HG03558 (cell line): ENCODE measurements at regions not wholly inside any gene's neighbourhood (a gene's known extent, or its start where the extent isn't known, plus 50 kb on each side); places are given as distances from the start of the nearest gene placed in this dataset.
"Not testable (repeated sequence)": the region's sequence is repeated elsewhere in the genome, so short reads cannot be mapped to it uniquely, and the experiment has no call there.

Experiments
- ATAC-seq: cut with Tn5 transposase; IDR thresholded peaks from one replicate; pipeline ENCODE4 v1.9.1; 2021; ENCODE audit warnings: moderate number of reproducible peaks; ENCODE audit not compliant: unreplicated experiment; ENCODE audit errors: extremely low read depth

DNA sequence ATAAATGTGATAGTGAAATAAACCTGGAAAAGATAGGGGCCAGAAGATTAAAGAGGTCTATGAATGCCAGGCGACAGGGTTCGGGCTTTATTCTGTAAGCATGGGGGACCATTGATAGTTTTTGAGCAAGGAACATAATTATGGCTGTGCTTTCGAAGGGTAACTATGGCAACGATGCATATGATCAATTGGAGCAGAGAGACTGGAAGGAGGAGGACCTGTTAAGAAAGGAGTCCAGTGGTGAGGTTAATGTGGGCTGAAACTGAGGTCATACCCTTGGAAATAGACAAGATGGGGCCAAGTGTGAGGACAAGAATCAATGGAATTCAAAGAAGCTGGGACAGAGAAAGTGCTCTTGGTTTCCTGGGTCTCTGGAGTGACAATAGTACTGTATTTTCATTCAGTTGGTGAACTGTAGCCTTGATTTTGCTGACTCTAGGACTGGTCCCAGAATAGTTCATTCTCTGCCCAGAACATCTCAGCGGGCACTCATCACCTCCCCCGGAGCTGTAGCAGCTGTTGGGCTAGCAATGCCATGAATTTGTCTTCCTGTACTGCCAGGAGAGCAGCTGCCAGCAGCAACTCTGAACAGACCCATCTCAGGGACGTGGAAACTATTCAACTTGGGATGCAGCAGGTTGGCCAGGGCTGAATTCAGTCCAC is 108.4 kb downstream of the SRGAP2 start:
- not testable (repeated sequence) for ATAC-seq

DNA sequence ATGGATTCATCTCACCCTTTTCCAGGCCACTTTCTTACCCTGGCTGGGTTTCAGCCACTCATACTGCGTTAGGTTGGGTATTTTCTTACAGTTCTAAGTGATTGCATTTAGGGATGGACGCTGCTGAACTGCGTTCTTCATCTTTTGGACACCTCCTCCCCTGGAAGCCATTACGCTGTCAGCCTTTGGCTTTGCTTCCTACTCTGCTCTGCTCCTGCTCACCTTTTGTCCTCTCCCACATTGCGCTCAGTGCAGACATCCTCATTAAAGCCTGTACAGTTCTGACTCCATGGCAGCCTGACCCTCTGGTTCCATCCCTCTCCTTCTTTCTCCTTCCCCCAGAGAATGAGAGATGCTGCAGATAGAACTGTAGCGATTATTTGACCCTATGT is 108.9 kb downstream of the SRGAP2 start:
- not testable (repeated sequence) for ATAC-seq

DNA sequence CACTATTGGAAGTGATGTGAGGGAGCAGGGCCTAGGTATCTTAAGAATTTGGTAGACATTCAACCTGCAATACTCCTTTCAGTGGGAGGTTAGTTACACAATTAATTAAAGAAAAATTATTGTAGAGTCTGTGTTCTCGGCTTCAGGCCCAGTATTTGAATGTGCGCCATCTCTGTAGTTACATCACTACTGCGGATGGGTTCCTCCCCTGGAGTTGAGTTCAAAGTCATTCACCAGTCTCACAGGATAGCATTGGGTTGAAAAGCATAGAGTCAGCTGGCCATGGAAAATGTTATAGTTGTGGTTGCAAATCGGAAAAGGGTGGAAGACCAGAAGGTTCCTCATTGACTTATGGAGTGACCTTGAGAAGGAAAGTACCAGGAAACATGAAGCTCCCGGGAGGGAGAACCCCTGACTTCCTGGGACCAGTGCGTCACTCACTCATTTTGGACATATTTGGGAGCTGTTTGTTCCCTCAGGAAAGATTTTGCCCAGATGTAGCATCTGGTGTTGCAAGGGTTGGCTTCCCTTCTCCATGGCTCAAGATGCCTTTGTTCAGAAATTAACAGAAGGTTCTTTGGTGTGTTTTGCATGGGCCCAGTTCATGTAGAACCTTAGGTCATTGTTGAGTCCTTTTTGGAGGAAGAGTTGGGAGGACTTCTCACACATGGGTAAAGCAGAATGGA is 111.8 kb downstream of the SRGAP2 start:
- not testable (repeated sequence) for ATAC-seq

- not testable (repeated sequence) for ATAC-seq
These were observed 113.6 kb downstream of the SRGAP2 start for GRCh38 chr1:206316901-206317300.

DNA sequence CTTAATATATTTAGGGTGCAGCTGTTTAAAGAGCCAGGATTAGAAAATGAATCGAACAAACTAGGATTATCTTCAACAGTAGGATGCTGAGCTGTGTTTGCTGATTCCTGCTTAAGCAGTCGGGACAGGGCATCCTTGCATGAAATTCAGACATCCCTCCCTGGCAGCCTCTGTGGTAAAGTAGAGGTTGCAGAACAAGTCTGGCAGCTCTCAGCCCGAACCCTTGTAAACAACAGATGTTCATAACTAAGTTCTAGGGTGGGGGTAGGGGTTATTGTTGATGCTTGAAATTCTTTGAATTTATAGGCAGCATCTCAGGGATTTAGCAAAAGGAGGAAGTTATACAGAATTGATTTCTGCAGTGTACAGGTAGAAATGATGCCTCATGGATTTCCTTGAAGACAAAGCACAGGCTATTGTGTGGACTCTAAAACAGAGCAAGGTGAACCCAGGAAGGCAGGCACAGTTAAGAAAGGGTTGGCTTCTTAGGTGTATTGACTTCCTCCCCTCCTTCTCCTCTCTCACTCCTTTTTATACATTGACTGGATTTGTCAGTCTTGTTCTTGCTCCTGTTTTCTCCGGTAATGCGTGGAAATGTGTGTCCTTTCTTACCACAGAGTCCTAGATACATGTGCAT is 114.7 kb downstream of the SRGAP2 start:
- not testable (repeated sequence) for ATAC-seq

DNA sequence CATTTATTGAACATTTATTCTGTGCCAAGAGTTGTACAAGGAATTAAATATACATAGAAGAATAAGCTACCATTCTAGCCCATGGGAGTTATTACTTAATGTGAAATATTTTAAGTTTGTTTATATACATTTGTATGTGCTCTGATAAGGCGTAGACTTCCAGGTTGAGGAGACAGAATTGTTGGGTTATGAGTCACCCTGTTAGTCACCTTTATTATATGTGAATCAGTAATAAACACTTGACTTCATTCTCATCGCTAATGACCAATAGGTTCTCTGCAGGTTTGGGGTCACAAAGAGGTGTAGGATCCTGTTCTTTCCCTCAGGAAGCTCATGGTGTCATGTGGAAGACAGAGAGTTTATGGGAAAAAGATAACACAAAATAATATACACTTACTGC is 116.9 kb downstream of the SRGAP2 start:
- not testable (repeated sequence) for ATAC-seq

DNA sequence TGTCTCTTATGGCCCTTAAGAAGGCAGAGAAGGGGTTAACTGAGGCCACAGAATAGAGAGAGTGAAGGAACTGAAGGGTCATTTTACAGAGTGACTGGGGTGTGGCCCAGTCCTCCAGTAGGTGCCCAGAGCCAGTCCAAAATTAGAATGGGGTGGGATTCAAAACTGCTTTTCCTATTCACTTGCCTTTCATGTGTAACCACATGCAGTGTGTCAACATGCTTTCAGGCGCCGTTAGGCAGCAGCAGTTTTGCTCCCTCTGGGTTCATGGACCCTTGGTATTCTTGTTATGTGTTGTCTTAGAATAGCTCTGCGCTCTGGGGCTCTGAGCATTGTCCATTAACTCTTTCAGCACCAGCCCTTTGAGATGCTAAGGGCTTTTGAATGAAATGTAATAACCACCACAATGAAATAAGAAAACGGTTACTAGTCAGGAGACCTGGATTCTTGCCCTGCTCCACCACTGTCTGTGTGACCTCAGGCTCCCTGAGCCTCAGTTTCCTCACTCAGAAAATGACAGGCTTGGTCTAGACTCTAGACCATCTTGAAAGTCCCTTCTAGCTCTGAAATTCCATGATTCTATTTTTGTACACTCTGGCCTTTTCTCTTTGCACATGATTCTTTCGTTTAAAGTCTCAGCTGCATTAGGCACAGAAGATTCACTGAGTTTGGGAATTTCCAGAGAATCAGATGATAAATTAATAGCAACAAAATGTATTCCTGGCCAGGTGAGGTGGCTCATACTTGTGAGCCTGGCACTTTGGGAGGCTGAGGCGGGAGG is 123.0 kb downstream of the SRGAP2 start:
- not testable (repeated sequence) for ATAC-seq

GRCh38 chr1:206331597-206331996 is 128.3 kb downstream of the SRGAP2 start:
- ATAC-seq, result not testable (repeated sequence)

DNA sequence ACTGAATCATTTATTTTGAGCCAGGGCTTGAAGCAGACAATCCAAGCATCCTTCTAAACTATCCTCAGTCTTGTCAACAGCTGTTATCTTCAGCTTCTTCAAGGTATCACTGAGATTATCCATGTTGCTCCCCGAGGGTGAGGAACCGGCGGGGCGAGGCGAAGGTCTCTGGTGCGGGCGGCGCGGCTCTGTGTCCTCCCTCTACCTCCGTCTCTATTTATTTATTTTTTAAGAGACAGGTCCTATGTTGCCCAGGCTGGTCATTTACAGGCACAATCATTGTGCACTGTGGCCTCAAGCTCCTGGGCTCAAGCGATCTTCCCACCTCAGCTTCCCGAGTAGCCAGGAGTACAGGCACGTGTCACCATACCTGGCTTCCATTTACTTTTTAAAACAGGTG is 130.0 kb downstream of the SRGAP2 start:
- not testable (repeated sequence) for ATAC-seq

DNA sequence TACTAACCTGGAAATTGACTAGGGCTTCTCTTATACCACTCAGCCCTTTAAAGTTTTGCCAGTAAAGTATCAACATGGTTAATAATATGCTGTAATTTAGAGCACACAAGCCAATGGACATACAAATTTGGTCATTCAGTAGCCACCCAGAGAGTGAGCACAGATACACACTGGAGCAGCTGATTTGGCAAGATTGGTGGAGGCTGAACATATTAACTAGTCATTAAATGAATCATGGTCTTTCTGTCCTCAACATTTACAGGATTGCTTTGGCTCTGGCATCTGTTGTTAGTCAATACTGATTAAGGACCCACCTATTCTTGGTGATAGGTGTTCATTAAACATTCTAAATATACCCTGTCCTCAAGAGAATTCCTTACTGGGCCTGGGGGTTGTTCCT is 130.6 kb downstream of the SRGAP2 start:
- not testable (repeated sequence) for ATAC-seq

GRCh38 chr1:206334481-206334880 is 131.1 kb downstream of the SRGAP2 start:
- not testable (repeated sequence) for ATAC-seq

- ATAC-seq, result not testable (repeated sequence)
These were observed 131.8 kb downstream of the SRGAP2 start for GRCh38 chr1:206335162-206335561.

- ATAC-seq, result not testable (repeated sequence)
These were observed 132.8 kb downstream of the SRGAP2 start for GRCh38 chr1:206335875-206336846.

DNA sequence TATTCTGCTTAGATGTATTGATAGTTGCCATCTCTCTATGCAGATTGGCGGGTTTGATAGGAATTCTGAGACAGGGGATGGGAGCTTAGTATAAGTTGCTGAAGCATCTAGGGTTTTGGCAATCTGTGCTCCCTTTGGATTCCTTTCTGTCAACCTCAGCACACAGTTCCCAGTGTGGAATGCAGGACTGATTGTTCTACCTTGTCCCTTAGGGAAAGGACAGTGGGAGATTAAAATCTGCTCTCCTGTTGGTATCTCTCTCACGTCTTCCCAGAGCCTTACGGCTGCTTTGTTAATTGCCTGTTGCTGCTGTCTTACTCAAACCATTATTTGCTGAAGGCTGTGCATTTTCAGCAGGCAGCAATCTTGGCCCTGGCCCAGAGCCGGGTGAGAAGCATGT is 133.3 kb upstream of the IKBKE start:
- not testable (repeated sequence) for ATAC-seq

- ATAC-seq, result not testable (repeated sequence)
These were observed 119.6 kb upstream of the IKBKE start for GRCh38 chr1:206350493-206351275.

DNA sequence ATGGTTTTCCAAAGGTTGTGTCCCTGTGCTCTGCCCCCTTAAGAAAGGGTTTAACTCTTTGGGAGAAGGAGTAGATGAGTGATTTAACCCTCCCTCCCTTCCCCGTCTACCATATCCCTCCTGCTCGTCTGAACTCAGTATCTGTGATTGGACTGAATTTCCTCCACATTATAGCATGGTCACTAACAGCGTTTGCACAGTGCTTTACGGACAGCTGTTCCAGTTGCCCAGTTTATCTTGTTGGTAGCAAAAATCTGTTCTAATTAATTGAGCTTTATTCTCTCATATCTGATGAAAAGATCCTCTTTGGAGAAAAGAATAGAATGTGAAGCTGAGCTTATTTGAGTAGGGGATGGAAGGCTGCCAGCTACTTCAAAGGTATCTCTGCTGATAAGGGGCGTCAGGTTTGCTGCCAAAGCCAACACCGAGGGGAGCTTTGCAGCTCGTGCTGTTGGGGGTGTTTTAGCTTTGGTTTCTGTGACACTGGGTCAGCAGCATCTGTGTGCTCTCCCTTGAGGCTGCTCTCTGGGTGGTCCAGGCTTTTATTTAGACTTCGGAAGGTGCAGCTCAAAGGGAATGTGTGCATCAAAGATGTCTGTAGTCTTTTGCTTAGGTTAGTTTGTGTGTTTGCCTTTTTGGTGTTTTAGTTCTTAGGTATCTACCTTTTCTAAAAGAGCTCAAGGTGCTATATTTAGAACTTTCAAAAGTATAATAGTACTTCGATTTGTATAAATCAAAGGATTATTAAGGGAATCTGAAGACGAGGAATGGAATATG is 118.8 kb upstream of the IKBKE start:
- not testable (repeated sequence) for ATAC-seq

DNA sequence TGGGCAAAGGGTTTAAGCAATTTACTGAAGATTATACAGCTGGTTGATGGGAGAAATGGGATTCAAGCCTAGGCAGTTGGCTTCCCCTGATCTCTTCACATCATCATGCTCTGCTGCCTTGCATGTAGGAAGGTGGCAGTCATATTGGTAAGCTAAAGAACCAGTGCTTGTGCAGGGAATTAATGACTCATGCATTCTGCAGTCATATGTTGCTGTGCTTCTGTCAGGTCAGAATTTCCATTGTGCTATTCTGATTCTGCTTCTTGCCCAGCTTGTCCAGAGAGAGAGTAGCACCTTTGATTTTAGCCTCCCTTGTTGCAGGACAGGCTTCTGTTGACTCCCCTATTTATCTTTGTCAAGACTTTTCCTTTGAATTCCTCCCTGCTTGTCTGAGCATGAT is 114.0 kb upstream of the IKBKE start:
- peak; percentile 41 for ATAC-seq

DNA sequence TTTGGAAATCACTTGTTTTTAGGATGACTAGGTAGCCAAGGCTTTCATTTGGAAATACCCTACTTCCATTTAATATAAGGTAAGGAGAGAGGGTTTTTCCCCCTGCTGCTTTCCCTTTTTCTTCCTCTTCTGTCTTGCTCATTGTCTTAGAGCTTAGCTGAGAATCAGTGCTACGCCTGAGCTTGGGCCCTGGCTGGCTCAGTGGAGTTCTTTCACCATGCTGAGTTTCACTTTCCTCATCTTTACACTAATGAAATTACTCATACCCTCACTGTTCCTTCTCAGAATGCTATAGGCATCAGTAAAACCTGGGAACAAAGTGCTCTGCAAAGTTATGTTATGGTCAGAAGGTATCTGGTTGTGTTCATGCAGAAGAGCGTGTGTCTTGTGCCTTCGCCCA is 112.3 kb upstream of the IKBKE start:
- not testable (repeated sequence) for ATAC-seq
